Breast epithelium (tissue), 4 donors: ENCODE measurements at regions not wholly inside any gene's neighbourhood (a gene's known extent, or its start where the extent isn't known, plus 50 kb on each side); places are given as distances from the start of the nearest gene placed in this dataset.

Experiments used
- DNase-seq, 2 donors: peaks; one replicate each; pipeline ENCODE4 v3.0.0-alpha.2; 2019; ENCODE audit warnings: low spot score in 2 of 2
- H3K27ac ChIP-seq, 2 donors: fragments of 200-600 bp; sonication (generic) in 1 of 2; one replicate each; pipeline ENCODE4 v1.5.1; 2016 to 2019; ENCODE audit warnings: mild to moderate bottlenecking in 1 of 2
- H3K27me3 ChIP-seq, 2 donors: fragments of 200-600 bp; sonication (generic) in 1 of 2; one replicate each; pipeline versions ENCODE4 v1.5.1 to v1.6.0; 2017 to 2019; ENCODE audit warnings: control low read depth in 1 of 2, mild to moderate bottlenecking in 1 of 2
- H3K36me3 ChIP-seq: fragments of 200-600 bp; one replicate; pipeline ENCODE4 v1.5.1; 2019
- H3K4me1 ChIP-seq, 2 donors: fragments of 200-600 bp; sonication (generic); one replicate each; pipeline ENCODE4 v1.5.1; 2016 to 2019; ENCODE audit warnings: control low read depth in 1 of 2
- H3K4me3 ChIP-seq, 3 donors: fragments of 200-600 bp; sonication (generic); 1 replicate in 2 of 3; 2 replicates in 1 of 3; pipeline ENCODE4 v1.5.1; 2016 to 2019; ENCODE audit warnings: mild to moderate bottlenecking in 3 of 3, moderate library complexity in 2 of 3
- H3K9me3 ChIP-seq, 2 donors: fragments of 200-600 bp; sonication (generic) in 1 of 2; one replicate each; pipeline ENCODE4 v1.5.1; 2016 to 2019; ENCODE audit warnings: control low read depth in 1 of 2
- POLR2A ChIP-seq: fragments of 450-650 bp; IDR thresholded peaks from one replicate; pipeline ENCODE4 v1.6.1; 2016; ENCODE audit warnings: antibody characterized with exemption, mild to moderate bottlenecking, moderate library complexity
- POLR2AphosphoS5 ChIP-seq, 3 donors: sonication (generic); formaldehyde crosslinking; IDR thresholded peaks; one replicate each; pipeline ENCODE4 v1.6.1; 2017; ENCODE audit warnings: antibody characterized with exemption in 3 of 3
- intact Hi-C: fragments of 100-400 bp; cut with DNase I; formaldehyde crosslinking; loops from one replicate; pipeline ENCODE4 v1.15.1; 2023; ENCODE audit warnings: low total_unique reads
- TF ChIP-seq, protein P1 (sequence below), 3 donors: fragments of 450-650 bp; IDR thresholded peaks; one replicate each; pipeline ENCODE4 v1.5.1; 2016 to 2017; ENCODE audit warnings: antibody characterized with exemption in 3 of 3, mild to moderate bottlenecking in 3 of 3, moderate library complexity in 3 of 3

DNA sequence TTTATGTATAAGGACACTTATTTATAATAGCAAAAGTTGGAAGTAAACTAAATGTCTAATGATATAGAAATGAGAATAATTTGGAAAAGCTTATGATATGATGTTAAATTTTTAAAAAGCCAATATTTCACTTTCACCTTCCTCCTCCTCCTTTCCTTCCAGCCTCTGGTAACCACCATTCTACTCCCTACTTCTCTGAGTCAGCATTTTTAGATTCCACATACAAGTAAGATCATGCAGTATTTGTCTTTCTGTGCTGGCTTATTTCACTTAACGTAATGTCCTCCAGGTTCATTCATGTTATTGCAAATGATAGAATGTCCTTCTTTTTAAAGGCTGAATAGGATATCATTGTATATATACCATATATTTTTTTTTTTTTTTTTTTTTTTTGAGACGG is 180.2 kb downstream of the RNF144B start:
- intact Hi-C loops: no loop called here
- H3K9me3 ChIP-seq: no peaks in the 10 kb centered on the region
- no peaks in the 10 kb centered on the region for H3K27me3 ChIP-seq
- no peak overlapping the region for H3K27ac ChIP-seq
- H3K4me3 ChIP-seq: no peak overlapping the region
- H3K4me1 ChIP-seq: no peaks in the 10 kb centered on the region
- DNase-seq: no peak
- TF ChIP-seq POLR2A (no peak), POLR2AphosphoS5 (IDR thresholded peaks at IDR 0.05) (no peak)
- TF ChIP-seq, protein P1, sequence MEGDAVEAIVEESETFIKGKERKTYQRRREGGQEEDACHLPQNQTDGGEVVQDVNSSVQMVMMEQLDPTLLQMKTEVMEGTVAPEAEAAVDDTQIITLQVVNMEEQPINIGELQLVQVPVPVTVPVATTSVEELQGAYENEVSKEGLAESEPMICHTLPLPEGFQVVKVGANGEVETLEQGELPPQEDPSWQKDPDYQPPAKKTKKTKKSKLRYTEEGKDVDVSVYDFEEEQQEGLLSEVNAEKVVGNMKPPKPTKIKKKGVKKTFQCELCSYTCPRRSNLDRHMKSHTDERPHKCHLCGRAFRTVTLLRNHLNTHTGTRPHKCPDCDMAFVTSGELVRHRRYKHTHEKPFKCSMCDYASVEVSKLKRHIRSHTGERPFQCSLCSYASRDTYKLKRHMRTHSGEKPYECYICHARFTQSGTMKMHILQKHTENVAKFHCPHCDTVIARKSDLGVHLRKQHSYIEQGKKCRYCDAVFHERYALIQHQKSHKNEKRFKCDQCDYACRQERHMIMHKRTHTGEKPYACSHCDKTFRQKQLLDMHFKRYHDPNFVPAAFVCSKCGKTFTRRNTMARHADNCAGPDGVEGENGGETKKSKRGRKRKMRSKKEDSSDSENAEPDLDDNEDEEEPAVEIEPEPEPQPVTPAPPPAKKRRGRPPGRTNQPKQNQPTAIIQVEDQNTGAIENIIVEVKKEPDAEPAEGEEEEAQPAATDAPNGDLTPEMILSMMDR (IDR thresholded peaks at IDR 0.05): no peak
- no peaks in the 10 kb centered on the region for H3K36me3 ChIP-seq

DNA sequence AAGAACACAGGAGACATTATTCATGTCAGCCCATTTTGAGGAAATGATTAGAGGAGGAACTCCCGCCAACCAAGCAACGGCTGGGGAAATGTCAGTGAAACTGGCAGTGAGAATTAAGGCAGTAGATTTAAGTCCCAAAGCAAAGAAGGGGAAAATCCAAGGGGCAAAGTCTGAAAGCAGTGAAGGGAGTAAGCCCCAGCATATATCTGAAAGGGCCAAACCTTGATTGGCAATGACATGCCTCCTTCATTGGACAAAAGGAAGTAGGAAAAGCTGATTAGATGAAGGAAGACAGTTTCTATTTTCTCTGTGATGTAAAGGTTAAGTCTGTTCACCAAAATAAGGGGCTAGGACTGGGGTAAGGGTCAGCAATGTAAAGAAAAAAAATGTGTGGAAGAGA is 190.3 kb downstream of the RNF144B start:
- no peak overlapping the region for H3K27ac ChIP-seq
- no peaks in the 10 kb centered on the region for H3K9me3 ChIP-seq
- no peak for DNase-seq
- intact Hi-C loops: no loop called here
- H3K4me3 ChIP-seq: no peak overlapping the region
- no peaks in the 10 kb centered on the region for H3K36me3 ChIP-seq
- H3K27me3 ChIP-seq: no peaks in the 10 kb centered on the region
- no peak for TF ChIP-seq POLR2AphosphoS5 (IDR thresholded peaks at IDR 0.05)
- no peak for TF ChIP-seq POLR2A
- TF ChIP-seq, protein P1 (IDR thresholded peaks at IDR 0.05): no peak
- H3K4me1 ChIP-seq: no peaks in the 10 kb centered on the region

GRCh38 chr6:18579166-18579565 is 192.0 kb downstream of the RNF144B start:
- no peak overlapping the region for H3K27ac ChIP-seq
- H3K4me1 ChIP-seq: no peaks in the 10 kb centered on the region
- no peaks in the 10 kb centered on the region for H3K9me3 ChIP-seq
- no peak overlapping the region for H3K4me3 ChIP-seq
- TF ChIP-seq POLR2AphosphoS5 (IDR thresholded peaks at IDR 0.05) (no peak), POLR2A (no peak)
- TF ChIP-seq, protein P1 (IDR thresholded peaks at IDR 0.05): no peak
- DNase-seq: no peak
- H3K36me3 ChIP-seq: no peaks in the 10 kb centered on the region
- H3K27me3 ChIP-seq: no peaks in the 10 kb centered on the region
- intact Hi-C loops: no loop called here

GRCh38 chr6:18579869-18580268 is 192.7 kb downstream of the RNF144B start:
- DNase-seq: no peak
- TF ChIP-seq, protein P1 (IDR thresholded peaks at IDR 0.05): no peak
- TF ChIP-seq POLR2A (no peak), POLR2AphosphoS5 (IDR thresholded peaks at IDR 0.05) (no peak)
- intact Hi-C loops: no loop called here
- H3K4me1 ChIP-seq: no peaks in the 10 kb centered on the region
- no peak overlapping the region for H3K27ac ChIP-seq
- no peaks in the 10 kb centered on the region for H3K9me3 ChIP-seq
- H3K27me3 ChIP-seq: no peaks in the 10 kb centered on the region
- H3K4me3 ChIP-seq: no peak overlapping the region
- no peaks in the 10 kb centered on the region for H3K36me3 ChIP-seq

GRCh38 chr6:18584372-18584771 is 197.2 kb downstream of the RNF144B start:
- intact Hi-C loops: no loop called here
- no peak for TF ChIP-seq POLR2A
- no peak for DNase-seq
- H3K36me3 ChIP-seq: no peaks in the 10 kb centered on the region
- H3K27ac ChIP-seq: no peak overlapping the region
- H3K9me3 ChIP-seq: no peaks in the 10 kb centered on the region
- no peaks in the 10 kb centered on the region for H3K27me3 ChIP-seq
- H3K4me1 ChIP-seq: no peaks in the 10 kb centered on the region
- H3K4me3 ChIP-seq: no peak overlapping the region

DNA sequence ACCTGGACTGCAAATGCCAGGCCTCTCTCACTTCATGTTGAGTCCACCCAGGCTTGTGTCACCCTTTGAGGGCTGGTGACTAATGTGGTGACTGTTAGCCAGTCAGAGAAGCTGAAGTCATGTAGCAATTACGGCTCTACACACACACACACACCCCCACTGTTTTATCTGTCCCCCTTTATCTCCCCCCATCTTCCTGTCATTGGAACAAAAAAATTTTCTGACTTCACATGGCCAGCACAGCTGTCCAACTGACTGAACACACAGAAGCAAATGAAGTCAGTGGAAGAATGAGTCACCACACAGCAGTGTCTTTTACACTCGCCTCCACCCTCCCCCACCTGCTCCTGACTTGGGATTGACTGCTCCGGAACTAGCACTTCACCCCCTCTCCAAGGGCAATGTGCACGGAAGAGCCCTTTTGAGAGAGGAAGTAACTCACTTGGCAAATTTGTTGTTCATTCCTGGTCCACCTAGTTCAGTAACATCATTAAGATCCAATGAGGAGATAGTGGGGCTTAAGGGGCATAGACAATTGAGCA is 198.0 kb downstream of the RNF144B start:
- TF ChIP-seq, protein P1 (IDR thresholded peaks at IDR 0.05): no peak
- no peak for TF ChIP-seq POLR2AphosphoS5 (IDR thresholded peaks at IDR 0.05)
- TF ChIP-seq POLR2A: no peak
- DNase-seq: no peak
- H3K36me3 ChIP-seq: no peaks in the 10 kb centered on the region

More for the DNA sequence above, 198.0 kb downstream of the RNF144B start:
- H3K9me3 ChIP-seq: no peaks in the 10 kb centered on the region
- no peak overlapping the region for H3K4me3 ChIP-seq
- intact Hi-C loops: no loop called here
- no peaks in the 10 kb centered on the region for H3K27me3 ChIP-seq
- no peak overlapping the region for H3K27ac ChIP-seq
- no peaks in the 10 kb centered on the region for H3K4me1 ChIP-seq
